Stimulated activated CD4-positive, alpha-beta T cell treated with anti-CD3 and anti-CD28 coated beads, TNF-alpha, amount 100 ng/mL, for 24 hours (primary cell): ENCODE measurements at regions not wholly inside any gene's neighbourhood (a gene's known extent, or its start where the extent isn't known, plus 50 kb on each side); places are given as distances from the start of the nearest gene placed in this dataset.
"Not testable (repeated sequence)": the region's sequence is repeated elsewhere in the genome, so short reads cannot be mapped to it uniquely, and the experiment has no call there.

Source experiments
- DNase-seq, 3 experiments: peaks; one replicate each; pipeline ENCODE4 v3.0.0-alpha.2; 2020; ENCODE audit warnings: low read depth in 3 of 3

GRCh38 chr7:65062566-65062965 lies 56.1 kb upstream of the ERV3-1 start:
- DNase-seq, result not testable (repeated sequence)

- not testable (repeated sequence) for DNase-seq
These were observed 52.8 kb upstream of the ERV3-1 start for GRCh38 chr7:65059247-65059646.
